ENCODE measurements at regions not wholly inside any gene's neighbourhood (a gene's known extent, or its start where the extent isn't known, plus 50 kb on each side); places are given as distances from the start of the nearest gene placed in this dataset.
"Not testable (repeated sequence)": the region's sequence is repeated elsewhere in the genome, so short reads cannot be mapped to it uniquely, and the experiment has no call there.

GRCh38 chr2:12618576-12618975, 98.2 kb upstream of the TRIB2 start:
- DNase-seq (ENCODE audit: low read depth in 2 of 2), result no peak

- no peak for DNase-seq (ENCODE audit: low read depth in 2 of 2)
Observed at GRCh38 chr2:12619975-12620374, 96.8 kb upstream of the TRIB2 start.

DNA sequence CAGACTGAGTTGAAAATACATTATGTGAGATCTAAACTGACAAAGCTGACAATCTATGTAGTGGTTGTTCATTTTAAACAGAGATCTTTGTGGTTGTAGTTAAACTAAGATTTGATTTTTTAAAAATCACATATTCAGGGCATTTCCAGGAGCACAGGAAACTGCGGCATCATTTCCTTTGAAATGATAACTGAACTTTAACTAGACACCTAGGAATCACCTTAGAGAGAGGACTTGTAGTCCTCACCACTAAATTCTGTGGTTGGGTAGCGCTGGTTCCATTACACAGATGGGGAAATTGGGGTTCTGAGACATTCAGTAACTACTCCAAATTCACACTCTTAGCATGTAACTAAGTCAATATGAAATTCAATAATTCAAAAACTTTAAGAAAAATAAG, 96.0 kb upstream of the TRIB2 start:
- no peak for DNase-seq (ENCODE audit: low read depth in 2 of 2)

DNA sequence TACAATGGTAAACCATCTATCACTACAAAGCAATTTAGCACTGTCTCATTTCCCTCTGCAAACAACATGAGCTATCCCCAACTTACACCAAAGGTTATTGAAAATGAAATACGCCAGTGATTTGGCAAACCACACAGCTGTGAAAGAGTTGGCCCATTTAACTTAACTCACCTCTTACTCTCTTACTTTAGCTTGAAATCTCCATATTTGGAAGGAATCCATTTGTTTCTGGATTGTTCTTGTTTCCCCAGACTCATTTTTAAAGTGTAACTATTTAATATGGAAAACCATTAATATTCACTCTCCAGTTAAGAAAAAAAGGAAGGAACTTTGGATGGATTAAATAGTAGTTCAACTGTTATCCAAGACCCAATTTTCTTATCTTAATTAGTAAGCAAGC, 93.7 kb upstream of the TRIB2 start:
- no peak for DNase-seq (ENCODE audit: low read depth in 2 of 2)

DNA sequence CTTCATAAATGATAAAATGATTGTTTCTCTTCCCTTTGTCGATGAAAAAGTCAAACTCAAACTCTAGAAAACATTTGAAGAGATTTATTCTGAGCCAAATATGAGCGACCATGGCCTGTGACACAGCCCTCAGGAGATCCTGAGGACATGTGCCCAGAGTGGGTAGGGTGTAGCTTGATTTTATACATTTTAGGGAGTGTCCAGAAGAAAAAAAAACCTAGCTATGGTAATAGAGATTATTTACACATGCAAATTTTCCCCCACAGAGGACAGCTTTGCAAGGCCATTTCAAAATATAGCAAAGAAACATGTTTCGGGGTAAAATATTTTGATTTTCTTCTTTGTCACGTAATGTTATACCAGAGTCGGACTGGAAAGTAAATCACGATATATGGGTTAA, 92.4 kb upstream of the TRIB2 start:
- no peak for DNase-seq (ENCODE audit: low read depth in 2 of 2)

DNA sequence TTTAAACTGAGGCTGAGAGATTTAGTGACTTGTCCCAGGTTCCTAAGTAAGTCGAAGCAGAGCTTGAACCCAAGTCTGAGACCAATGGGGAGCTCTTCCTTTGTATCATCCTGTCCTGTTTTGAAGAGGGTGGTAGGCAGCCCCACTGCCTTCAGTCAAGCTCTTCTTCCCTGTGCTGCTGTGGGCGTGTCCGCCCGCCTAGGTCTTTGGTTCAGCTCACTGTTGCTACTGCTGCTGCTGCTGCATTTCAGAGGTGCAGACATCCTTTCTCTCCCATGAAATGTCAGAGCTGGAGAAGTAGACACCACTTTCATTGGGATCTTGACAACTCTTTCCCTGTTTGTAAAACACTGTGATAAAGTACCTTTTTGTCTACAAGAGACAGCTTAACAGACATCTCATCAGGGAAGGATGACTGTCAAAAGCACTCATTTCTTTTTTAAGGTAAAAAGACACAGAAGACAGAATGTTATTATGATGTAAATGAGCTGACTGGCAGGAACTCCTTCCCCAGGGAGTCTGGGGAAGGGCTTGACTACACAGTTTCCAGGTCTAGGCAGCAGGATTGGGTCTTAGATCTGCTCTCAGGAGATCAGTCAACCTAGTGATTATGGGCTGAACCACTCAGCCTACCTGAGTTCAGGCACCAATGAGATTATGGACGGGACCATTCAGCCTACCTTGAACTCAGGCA, 91.7 kb upstream of the TRIB2 start:
- DNase-seq (ENCODE audit: low read depth in 2 of 2), result no peak

DNA sequence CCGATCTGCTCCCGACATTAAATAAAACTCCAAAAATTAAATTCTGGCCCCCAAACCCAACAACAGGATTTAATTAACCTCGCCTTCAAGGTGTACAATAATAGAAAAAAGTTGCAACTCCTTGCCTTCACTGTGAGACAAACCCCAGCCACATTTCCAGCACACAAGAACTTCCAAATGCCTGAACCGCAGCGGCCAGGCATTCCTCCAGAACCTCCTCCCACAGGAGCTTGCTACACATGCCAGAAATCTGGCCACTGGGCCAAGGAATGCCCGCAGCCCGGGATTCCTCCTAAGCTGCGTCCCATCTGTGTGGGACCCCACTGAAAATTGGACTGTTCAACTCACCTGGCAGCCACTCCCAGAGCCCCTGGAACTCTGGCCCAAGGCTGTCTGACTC, 88.2 kb upstream of the TRIB2 start:
- not testable (repeated sequence) for DNase-seq (ENCODE audit: low read depth in 2 of 2)

GRCh38 chr2:12636837-12637581, 79.7 kb upstream of the TRIB2 start:
- no peak for DNase-seq (ENCODE audit: low read depth in 2 of 2)

DNA sequence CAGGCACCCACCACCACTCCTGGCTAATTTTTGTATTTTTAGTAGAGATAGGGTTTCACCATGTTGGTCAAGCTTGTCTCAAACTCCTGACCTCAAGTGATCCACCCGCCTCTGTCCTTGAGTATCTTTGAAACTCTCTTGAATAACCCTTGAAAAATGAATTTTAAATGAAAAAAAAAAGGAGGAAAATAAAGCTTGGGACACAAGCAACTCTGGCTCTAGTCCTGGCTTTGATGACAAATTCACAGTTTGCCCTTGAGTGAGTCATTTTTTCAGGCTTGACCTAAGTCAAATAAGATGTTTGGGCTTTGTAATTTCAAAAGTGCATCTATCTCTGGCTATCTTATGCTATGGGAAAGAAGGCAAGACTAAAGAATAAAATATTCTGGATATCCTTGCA, 79.0 kb upstream of the TRIB2 start:
- DNase-seq (ENCODE audit: low read depth in 2 of 2), result no peak

GRCh38 chr2:12641441-12641840, 75.3 kb upstream of the TRIB2 start:
- DNase-seq (ENCODE audit: low read depth in 2 of 2), result no peak

DNA sequence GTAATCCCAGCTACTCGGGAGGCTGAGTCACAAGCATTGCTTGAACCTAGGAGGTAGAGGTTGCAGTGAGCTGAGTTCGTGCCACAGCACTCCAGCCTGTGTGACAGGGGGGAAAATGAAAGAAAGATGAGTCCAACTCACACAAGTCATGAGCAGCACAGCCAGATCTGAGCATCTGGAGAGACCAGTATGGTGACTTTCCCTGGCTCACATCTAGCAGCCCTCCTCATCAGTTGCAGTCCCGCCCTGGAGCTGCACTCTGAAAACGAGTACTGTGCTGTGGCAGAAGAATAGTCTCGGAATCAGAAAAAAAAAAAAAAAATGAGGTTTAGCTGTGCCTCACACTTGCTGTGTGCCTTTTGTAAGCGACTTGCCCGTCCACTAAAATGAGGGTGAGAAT, 74.4 kb upstream of the TRIB2 start:
- DNase-seq (ENCODE audit: low read depth in 2 of 2), result no peak

- DNase-seq (ENCODE audit: low read depth in 2 of 2), result no peak
Observed at GRCh38 chr2:12642859-12643258, 73.9 kb upstream of the TRIB2 start.

DNA sequence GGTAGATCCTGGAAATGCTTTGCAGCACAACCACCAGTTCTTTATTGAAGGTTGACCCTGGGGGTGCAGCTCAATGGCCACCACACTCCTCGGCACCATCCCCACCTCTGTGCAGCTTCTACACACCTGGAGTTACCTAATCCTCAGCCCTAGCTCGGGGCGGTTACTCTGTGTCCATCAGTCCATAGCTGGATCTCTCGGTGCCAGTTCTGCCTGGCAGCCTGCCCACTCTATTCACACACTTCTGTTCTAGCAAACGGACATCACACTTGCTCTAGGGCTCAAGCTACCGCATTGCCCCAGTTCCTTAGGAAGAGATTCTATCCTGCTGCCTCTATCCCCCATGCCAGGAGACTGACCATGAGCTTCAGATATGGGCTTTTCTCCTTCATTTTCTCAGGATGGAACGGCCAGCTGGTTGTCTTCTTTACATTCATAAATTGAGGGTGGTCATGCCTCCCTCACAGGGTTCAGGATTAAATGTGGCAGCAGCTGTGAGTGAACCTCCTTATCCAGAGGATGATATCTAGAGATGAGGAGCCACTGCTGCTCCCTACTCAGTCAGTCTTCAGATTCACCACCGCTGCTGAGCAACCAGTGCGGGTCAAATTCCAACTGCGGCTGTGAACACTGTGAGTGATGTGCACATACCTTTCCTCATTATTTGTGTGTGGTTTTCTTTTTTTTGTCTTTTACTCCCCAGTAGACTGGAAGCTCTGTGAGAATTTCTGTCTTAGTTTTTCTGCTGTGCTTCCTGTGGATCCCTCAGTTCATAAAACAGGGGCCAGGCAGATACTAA, 66.9 kb upstream of the TRIB2 start:
- no peak for DNase-seq (ENCODE audit: low read depth in 2 of 2)

DNA sequence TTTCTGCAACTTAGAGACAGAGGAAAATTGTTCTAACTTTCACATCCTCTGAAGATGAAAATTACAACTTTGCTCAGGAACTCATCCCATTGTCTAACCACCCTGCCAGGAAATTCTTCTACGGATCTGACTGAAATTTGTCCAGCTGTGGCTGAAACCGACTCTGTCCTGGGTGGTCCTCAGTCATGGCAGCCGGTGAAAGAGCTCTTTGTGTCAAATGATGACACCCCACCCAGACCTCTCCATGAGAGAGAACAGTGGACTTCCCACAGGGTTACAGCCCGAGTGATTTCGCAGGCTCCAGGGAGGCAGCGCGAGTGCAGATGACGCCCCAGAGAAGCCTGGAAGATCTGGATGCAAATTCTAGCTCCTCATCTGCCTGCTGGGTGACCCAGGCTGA, 65.1 kb upstream of the TRIB2 start:
- no peak for DNase-seq (ENCODE audit: low read depth in 2 of 2)

GRCh38 chr2:12652723-12653122, 64.0 kb upstream of the TRIB2 start:
- DNase-seq (ENCODE audit: low read depth in 2 of 2), result no peak

- no peak for DNase-seq (ENCODE audit: low read depth in 2 of 2)
Observed at GRCh38 chr2:12657560-12657959, 59.2 kb upstream of the TRIB2 start.

DNA sequence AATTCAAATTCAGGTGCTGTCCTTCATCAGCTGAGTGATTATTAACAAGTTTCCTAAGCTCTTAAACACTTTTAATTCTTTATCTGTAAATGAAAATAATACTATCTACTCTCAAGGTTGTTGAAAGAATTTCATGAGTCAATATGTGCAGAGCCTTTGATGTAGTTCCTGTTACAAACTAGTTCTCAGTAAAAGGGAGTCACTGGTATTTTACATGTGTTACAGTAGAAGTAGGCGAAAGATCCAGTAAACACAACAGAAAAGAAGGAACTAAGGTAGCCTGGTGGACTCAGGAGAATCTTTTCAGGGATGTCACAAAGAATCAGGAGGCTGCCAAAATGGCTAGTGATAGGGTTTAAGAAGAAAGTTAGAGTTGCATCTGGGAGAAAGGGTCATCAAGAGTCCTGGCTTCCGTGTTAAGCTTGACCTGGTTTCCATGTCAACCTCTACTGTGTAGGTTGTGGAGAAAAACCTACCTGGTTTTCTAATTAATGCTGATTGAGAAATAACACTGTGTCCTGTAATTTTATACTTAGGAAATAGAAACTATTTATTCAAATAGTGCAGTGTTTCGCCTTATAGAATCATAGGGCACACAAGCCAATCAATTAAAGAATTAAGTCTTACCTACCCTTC, 58.3 kb upstream of the TRIB2 start:
- DNase-seq (ENCODE audit: low read depth in 2 of 2), result no peak

- DNase-seq (ENCODE audit: low read depth in 2 of 2), result no peak
Observed at GRCh38 chr2:12661489-12661888, 55.2 kb upstream of the TRIB2 start.

- no peak for DNase-seq (ENCODE audit: low read depth in 2 of 2)
Observed at GRCh38 chr2:12663306-12664037, 53.3 kb upstream of the TRIB2 start.

DNA sequence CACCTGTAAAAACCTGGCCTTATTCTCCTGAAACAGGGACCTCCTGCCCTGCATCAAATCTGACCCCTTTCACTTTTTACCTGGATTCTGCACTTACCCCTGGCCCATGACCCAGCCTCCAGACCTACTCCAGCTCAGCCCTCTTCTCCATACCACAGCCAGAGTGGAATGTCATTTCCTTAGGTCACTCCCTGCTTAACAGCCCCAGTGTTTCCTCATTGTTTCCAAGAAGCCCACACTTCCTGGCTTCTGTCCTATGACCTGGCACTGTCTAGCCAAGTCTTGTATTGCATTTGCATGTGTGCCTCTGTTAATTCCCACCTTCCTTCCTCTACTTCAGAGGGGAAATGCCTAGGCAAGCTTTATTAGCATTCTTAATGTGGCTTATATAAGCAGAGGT, 51.4 kb upstream of the TRIB2 start:
- no peak for DNase-seq (ENCODE audit: low read depth in 2 of 2)

- DNase-seq (ENCODE audit: low read depth in 2 of 2), result no peak
Observed at GRCh38 chr2:12666445-12666844, 50.3 kb upstream of the TRIB2 start.
